WTC11 (cell line): ENCODE measurements at regions not wholly inside any gene's neighbourhood (a gene's known extent, or its start where the extent isn't known, plus 50 kb on each side); places are given as distances from the start of the nearest gene placed in this dataset.

Experiments used
- ATAC-seq: fragments of 200-7000 bp; cut with Tn5 transposase; 2 replicates; pipeline ENCODE4 v1.10.0; 2021; ENCODE audit warnings: mild to moderate bottlenecking, moderate library complexity
- CTCF ChIA-PET: fragments of 300-600 bp; sonication (Branson Sonifier 250); formaldehyde crosslinking; loops from one replicate; lab custom pipeline; 2021; ENCODE audit warnings: antibody characterized with exemption; lab: Charles Lee
- POLR2A ChIA-PET: fragments of 350-600 bp; sonication (Branson Sonifier 250); formaldehyde crosslinking; loops from one replicate; lab custom pipeline; 2021; ENCODE audit warnings: antibody characterized with exemption; lab: Charles Lee
- DNase-seq: peaks from one replicate; pipeline ENCODE4 v3.0.0; 2021; ENCODE audit warnings: low spot score
- H3K27ac Mint-ChIP-seq: 2 replicates; pipeline ENCODE4 v1.8.0; 2021; ENCODE audit warnings: mixed read lengths
- H3K27me3 Mint-ChIP-seq: 2 replicates; pipeline ENCODE4 v1.8.0; 2021; ENCODE audit warnings: low read depth, mild to moderate bottlenecking, moderate library complexity, mixed read lengths
- H3K36me3 Mint-ChIP-seq: 2 replicates; pipeline ENCODE4 v1.8.0; 2021; ENCODE audit warnings: mixed read lengths
- H3K4me1 Mint-ChIP-seq: 2 replicates; pipeline ENCODE4 v1.8.0; 2022; ENCODE audit warnings: mixed read lengths
- H3K4me3 Mint-ChIP-seq: 2 replicates; pipeline ENCODE4 v1.8.0; 2021; ENCODE audit warnings: mild to moderate bottlenecking, moderate library complexity, mixed read lengths
- H3K9me3 Mint-ChIP-seq: 2 replicates; pipeline ENCODE4 v1.8.0; 2021; ENCODE audit warnings: mixed read lengths
- AFF4 ChIP-seq: sonication (generic); formaldehyde crosslinking; IDR thresholded peaks from 2 replicates; pipeline ENCODE4 v1.8.1; 2023; ENCODE audit warnings: mild to moderate bottlenecking, missing genetic modification reagents, borderline replicate concordance
- CBFB ChIP-seq: sonication (generic); formaldehyde crosslinking; IDR thresholded peaks from 2 replicates; pipeline ENCODE4 v1.8.1; 2022; ENCODE audit warnings: mild to moderate bottlenecking, low read depth, missing genetic modification reagents
- E2F1 ChIP-seq: sonication (generic); formaldehyde crosslinking; IDR thresholded peaks from 2 replicates; pipeline ENCODE4 v1.8.0; 2022; ENCODE audit warnings: mild to moderate bottlenecking, missing genetic modification reagents
- E2F4 ChIP-seq: sonication (generic); formaldehyde crosslinking; IDR thresholded peaks from 2 replicates; pipeline ENCODE4 v1.8.1; 2022; ENCODE audit warnings: low read depth, mild to moderate bottlenecking, moderate library complexity, missing genetic modification reagents, borderline replicate concordance
- GRHL2 ChIP-seq: fragments of 250-450 bp; sonication (Bioruptor Pico); IDR thresholded peaks from 2 replicates; pipeline ENCODE4 v1.8.0; 2022; ENCODE audit warnings: mild to moderate bottlenecking, moderate library complexity; ENCODE audit not compliant: insufficient replicate concordance, severe bottlenecking
- IRF1 ChIP-seq: sonication (generic); formaldehyde crosslinking; IDR thresholded peaks from 2 replicates; pipeline ENCODE4 v1.8.0; 2023; ENCODE audit warnings: missing genetic modification reagents
- JUN ChIP-seq: sonication (generic); formaldehyde crosslinking; IDR thresholded peaks from 2 replicates; pipeline ENCODE4 v1.8.0; 2023; ENCODE audit warnings: mild to moderate bottlenecking, missing genetic modification reagents
- KAT7 ChIP-seq: sonication (generic); formaldehyde crosslinking; IDR thresholded peaks from 2 replicates; pipeline ENCODE4 v1.8.1; 2023; ENCODE audit warnings: missing genetic modification reagents, mild to moderate bottlenecking, borderline replicate concordance
- NR2C2 ChIP-seq: sonication (generic); formaldehyde crosslinking; IDR thresholded peaks from 2 replicates; pipeline ENCODE4 v1.8.0; 2022; ENCODE audit warnings: mild to moderate bottlenecking, missing genetic modification reagents
- SMAD3 ChIP-seq: sonication (generic); formaldehyde crosslinking; IDR thresholded peaks from 2 replicates; pipeline ENCODE4 v1.8.0; 2022; ENCODE audit warnings: missing genetic modification reagents, mild to moderate bottlenecking, borderline replicate concordance
- TEAD1 ChIP-seq: sonication (generic); formaldehyde crosslinking; IDR thresholded peaks from 2 replicates; pipeline ENCODE4 v1.8.0; 2022; ENCODE audit warnings: mild to moderate bottlenecking, missing genetic modification reagents
- ZBTB21 ChIP-seq: sonication (generic); formaldehyde crosslinking; IDR thresholded peaks from 2 replicates; pipeline ENCODE4 v1.8.1; 2023; ENCODE audit warnings: mild to moderate bottlenecking, missing genetic modification reagents, borderline replicate concordance
- ZNF317 ChIP-seq: sonication (generic); formaldehyde crosslinking; IDR thresholded peaks from 2 replicates; pipeline ENCODE4 v1.8.1; 2023; ENCODE audit warnings: low read depth, mild to moderate bottlenecking, moderate library complexity, missing genetic modification reagents, borderline replicate concordance
- ZNF416 ChIP-seq: fragments of 250-450 bp; sonication (Bioruptor Pico); IDR thresholded peaks from 2 replicates; pipeline ENCODE4 v1.9.0; 2021; ENCODE audit warnings: mild to moderate bottlenecking, inconsistent platforms
- ZNF423 ChIP-seq: fragments of 250-450 bp; sonication (Bioruptor Pico); IDR thresholded peaks from 2 replicates; pipeline ENCODE4 v2.1.2; 2022; ENCODE audit warnings: mild to moderate bottlenecking, moderate library complexity
- ZNF425 ChIP-seq: fragments of 250-450 bp; sonication (Bioruptor Pico); conservative IDR thresholded peaks from 2 replicates; pipeline ENCODE4 v1.9.0; 2021; ENCODE audit warnings: mild to moderate bottlenecking

GRCh38 chr2:83850071-83850725, 608.9 kb downstream of the SUCLG1 start (continued):
- TF ChIP-seq KAT7 (CRISPR knock-in tag) (no peak), ZNF425 (CRISPR knock-in tag) (no peak), E2F1 (no peak), TEAD1 (CRISPR knock-in tag) (no peak)

- Mint-ChIP-seq H3K4me3 (no peak overlapping the region), H3K27ac (no peak overlapping the region), H3K36me3 (no peaks in the 10 kb centered on the region; the same call in 1 of the 2 replicates), H3K4me1 (no peaks in the 10 kb centered on the region), H3K27me3 (no peaks in the 10 kb centered on the region), H3K9me3 (peaks cover 10% of the 10 kb centered on the region)
- TF ChIP-seq JUN (CRISPR knock-in tag), result no peak
- TF ChIP-seq ZBTB21, result no peak
- no peak for TF ChIP-seq AFF4 (CRISPR knock-in tag)
- ATAC-seq (no peak), DNase-seq (no peak)
- CTCF ChIA-PET, result no interaction called here
- POLR2A ChIA-PET, result no interaction called here
Measured at GRCh38 chr2:83844490-83844889, 614.6 kb downstream of the SUCLG1 start.

GRCh38 chr2:83842421-83842820, 616.7 kb downstream of the SUCLG1 start:
- no peaks in the 10 kb centered on the region for H3K36me3 Mint-ChIP-seq
- DNase-seq, result no peak
- no peaks in the 10 kb centered on the region for H3K4me1 Mint-ChIP-seq
- TF ChIP-seq ZNF317 (no peak), IRF1 (CRISPR knock-in tag) (no peak), GRHL2 (CRISPR knock-in tag) (no peak), ZNF416 (CRISPR knock-in tag) (no peak), E2F4 (no peak), NR2C2 (CRISPR knock-in tag) (no peak), ZNF423 (CRISPR knock-in tag) (no peak), TEAD1 (CRISPR knock-in tag) (no peak), SMAD3 (CRISPR knock-in tag) (no peak), CBFB (CRISPR knock-in tag) (no peak)
- H3K27me3 Mint-ChIP-seq, result no peaks in the 10 kb centered on the region
- no peak for ATAC-seq
- no peak overlapping the region for H3K27ac Mint-ChIP-seq
- CTCF ChIA-PET, result no interaction called here
- no peaks in the 10 kb centered on the region for H3K9me3 Mint-ChIP-seq
- POLR2A ChIA-PET, result no interaction called here
- no peak overlapping the region for H3K4me3 Mint-ChIP-seq
